ENCODE measurements at regions not wholly inside any gene's neighbourhood (a gene's known extent, or its start where the extent isn't known, plus 50 kb on each side); places are given as distances from the start of the nearest gene placed in this dataset.

DNA sequence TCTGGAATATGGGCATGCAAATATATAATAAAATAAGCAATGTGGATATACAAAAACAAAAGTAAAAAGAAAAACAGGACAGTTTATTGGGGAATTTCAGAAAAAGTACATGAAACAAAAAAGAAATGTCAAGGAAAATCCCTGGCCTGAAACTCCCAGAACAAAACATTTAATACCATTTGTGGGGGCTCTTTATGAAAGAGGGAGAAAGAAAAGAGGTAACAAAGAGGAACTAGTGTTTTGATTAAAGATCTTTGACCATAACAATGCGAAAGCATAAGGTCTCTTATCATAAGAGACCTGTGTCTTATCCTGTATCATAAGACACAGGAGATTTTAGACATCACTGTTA lies 88.6 kb upstream of the ARID1B start:
- no peak for TF ChIP-seq CTCF (conservative IDR thresholded peaks at IDR 0.05; ENCODE audit: low read length)
- TF ChIP-seq EZH2phosphoT487 (IDR thresholded peaks at IDR 0.05; ENCODE audit: borderline replicate concordance, low read depth, low read length), result no peak

Data from OCI-LY7 (cell line).